ENCODE measurements at regions not wholly inside any gene's neighbourhood (a gene's known extent, or its start where the extent isn't known, plus 50 kb on each side); places are given as distances from the start of the nearest gene placed in this dataset.

DNA sequence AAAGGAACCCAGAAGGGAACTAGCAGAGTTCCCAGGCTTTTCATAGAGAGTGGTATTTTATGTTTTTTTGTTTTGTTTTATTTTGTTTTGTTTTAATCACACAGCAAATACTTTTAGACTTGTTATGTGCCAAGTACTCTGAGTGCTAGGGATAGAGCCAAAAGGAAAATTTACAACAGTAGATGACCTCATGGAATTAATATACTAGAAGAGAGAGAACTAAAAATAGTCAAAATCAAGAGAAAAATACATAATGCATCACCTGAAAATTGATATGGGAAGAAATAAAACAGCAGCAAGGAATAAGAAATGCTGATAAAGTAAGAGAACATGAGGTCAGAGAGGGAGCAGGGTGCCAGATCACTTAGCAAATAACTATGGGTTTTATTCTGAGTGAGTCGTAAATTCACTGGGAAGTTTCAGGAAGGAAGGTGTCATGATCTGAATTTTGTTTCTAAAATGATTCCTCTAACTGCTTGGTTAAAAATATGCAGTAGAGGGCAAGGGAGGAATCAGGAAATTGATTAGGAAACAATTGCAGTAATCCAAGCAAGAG, 351.0 kb downstream of the ANKRD7 start:
- H3K4me3 ChIP-seq (ENCODE audit: control insufficient read depth, low read depth, low read length): no peak overlapping the region
- TF ChIP-seq, protein P1, sequence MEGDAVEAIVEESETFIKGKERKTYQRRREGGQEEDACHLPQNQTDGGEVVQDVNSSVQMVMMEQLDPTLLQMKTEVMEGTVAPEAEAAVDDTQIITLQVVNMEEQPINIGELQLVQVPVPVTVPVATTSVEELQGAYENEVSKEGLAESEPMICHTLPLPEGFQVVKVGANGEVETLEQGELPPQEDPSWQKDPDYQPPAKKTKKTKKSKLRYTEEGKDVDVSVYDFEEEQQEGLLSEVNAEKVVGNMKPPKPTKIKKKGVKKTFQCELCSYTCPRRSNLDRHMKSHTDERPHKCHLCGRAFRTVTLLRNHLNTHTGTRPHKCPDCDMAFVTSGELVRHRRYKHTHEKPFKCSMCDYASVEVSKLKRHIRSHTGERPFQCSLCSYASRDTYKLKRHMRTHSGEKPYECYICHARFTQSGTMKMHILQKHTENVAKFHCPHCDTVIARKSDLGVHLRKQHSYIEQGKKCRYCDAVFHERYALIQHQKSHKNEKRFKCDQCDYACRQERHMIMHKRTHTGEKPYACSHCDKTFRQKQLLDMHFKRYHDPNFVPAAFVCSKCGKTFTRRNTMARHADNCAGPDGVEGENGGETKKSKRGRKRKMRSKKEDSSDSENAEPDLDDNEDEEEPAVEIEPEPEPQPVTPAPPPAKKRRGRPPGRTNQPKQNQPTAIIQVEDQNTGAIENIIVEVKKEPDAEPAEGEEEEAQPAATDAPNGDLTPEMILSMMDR (conservative IDR thresholded peaks at IDR 0.05; ENCODE audit: control insufficient read depth, insufficient read depth, low read depth, low read length): no peak
- no peak for DNase-seq (ENCODE audit: low read depth)

DNA sequence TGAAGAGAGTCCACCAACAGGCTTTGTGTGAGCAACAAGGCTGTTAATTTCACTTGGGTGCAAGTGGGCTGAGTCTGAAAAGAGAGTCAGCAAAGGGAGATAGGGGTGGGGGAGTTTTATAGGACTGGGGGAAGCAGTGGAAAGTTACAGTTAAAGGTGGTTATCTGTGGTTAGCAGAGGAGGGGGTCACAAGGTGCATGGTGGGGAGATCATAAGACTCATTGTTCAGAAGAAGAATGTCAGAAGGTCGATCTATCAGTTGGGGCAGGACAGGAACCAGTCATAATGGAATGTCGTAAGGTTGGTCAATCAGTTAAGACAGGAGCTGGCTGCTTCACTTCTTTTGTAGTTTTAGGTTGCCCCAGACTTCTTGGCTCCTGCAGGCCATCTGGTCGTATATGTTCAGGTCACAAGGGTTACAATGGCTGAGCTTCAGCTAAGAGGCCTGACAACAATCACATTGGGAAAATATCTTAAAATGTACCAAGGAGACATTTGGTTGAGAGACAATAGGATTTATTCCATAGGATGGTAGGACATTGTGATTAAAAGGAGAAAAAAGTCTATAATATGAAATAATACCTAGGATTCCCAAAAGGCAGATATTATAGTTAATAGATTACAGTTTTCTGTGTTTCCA, 356.4 kb downstream of the ANKRD7 start:
- no peak for DNase-seq (ENCODE audit: low read depth)
- TF ChIP-seq, protein P1 (conservative IDR thresholded peaks at IDR 0.05; ENCODE audit: control insufficient read depth, insufficient read depth, low read depth, low read length): no peak
- H3K4me3 ChIP-seq (ENCODE audit: control insufficient read depth, low read depth, low read length): no peak overlapping the region

DNA sequence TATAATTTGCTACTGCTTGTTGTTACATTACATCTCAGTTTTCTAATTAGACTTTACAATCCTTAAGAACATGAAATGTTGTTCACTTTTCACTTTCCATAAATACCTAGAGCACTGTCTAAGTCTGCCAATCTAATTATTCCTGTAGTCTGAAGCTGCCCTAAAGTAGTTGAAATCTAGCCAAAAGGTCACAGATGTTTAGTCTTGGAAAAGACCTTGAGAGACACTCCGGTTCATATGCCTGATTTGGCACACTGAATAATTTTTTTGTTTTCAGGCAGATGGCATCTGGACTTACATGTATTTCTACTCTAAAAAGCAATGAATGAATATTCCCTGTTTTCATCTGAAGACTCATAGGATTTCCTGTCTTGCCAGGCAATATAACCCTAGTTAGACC, 359.1 kb downstream of the ANKRD7 start:
- TF ChIP-seq, protein P1 (conservative IDR thresholded peaks at IDR 0.05; ENCODE audit: control insufficient read depth, insufficient read depth, low read depth, low read length): no peak
- no peak for DNase-seq (ENCODE audit: low read depth)
- no peak overlapping the region for H3K4me3 ChIP-seq (ENCODE audit: control insufficient read depth, low read depth, low read length)

DNA sequence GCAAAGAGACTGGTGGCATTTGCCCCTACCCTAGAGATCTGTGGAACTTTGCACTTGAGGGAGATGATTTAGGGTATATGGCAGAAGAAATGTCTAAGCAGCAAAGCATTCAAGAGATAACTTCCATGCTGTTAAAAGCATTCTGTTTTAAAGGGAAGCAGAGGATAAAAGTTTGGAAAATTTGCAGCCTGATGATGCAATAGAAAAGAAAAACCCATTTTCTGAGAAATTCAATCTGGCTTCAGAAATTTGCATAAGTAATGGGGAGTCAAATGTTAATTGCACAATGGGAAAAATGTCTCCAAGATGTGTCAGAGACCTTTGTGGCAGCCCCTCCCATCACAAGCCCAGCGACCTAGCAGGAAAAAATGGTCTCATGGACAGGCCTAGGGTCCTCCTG, 361.7 kb downstream of the ANKRD7 start:
- DNase-seq (ENCODE audit: low read depth): no peak
- TF ChIP-seq, protein P1 (conservative IDR thresholded peaks at IDR 0.05; ENCODE audit: control insufficient read depth, insufficient read depth, low read depth, low read length): no peak
- H3K4me3 ChIP-seq (ENCODE audit: control insufficient read depth, low read depth, low read length): no peak overlapping the region

DNA sequence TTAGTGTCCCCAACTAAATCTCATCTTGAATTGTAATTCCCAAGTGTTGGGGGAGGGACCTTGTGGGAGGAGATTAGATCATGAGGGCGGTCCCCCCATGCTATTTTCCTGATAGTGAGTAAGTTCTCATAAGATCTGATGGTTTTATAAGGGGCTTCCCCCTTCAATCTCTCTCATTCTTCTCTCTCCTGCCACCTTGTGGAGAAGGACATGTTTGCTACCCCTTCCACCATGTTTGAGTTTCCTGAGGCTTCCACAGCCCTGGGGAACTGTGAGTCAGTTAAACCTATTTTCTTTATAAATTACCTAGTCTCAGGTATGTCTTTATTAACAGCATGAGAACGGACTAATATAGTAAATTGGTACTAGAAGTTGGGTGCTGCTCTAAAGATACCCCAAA, 365.6 kb downstream of the ANKRD7 start:
- DNase-seq (ENCODE audit: low read depth): no peak
- no peak overlapping the region for H3K4me3 ChIP-seq (ENCODE audit: control insufficient read depth, low read depth, low read length)
- TF ChIP-seq, protein P1 (conservative IDR thresholded peaks at IDR 0.05; ENCODE audit: control insufficient read depth, insufficient read depth, low read depth, low read length): peak; percentile 23

DNA sequence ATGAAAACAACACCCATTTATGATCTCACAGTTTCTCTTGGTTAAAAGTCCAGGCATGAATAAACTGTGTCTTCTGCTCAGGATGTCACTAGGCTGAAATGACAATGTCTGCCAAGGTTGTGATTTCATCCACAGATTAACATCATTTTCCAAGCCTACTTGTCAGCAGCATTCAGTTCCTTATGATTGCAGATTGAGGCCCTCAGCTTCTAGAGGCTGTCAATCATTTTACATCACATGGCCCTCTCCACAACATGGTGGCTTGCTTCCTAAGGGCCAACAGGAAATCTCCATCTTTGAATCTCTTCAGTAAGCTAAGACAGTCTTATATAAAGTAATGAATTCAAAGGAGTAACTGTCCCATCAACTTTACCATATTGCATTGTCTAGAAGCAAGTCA, 377.6 kb downstream of the ANKRD7 start:
- no peak overlapping the region for H3K4me3 ChIP-seq (ENCODE audit: control insufficient read depth, low read depth, low read length)
- TF ChIP-seq, protein P1 (conservative IDR thresholded peaks at IDR 0.05; ENCODE audit: control insufficient read depth, insufficient read depth, low read depth, low read length): no peak
- no peak for DNase-seq (ENCODE audit: low read depth)

Measured in fibroblast of mammary gland (primary cell).